Jurkat, Clone E6-1 (cell line): ENCODE measurements at regions not wholly inside any gene's neighbourhood (a gene's known extent, or its start where the extent isn't known, plus 50 kb on each side); places are given as distances from the start of the nearest gene placed in this dataset.

Experiments
- DNase-seq: peaks from one replicate; pipeline ENCODE4 v3.0.0-alpha.2; 2011; ENCODE audit warnings: low read depth, low spot score
- H3K4me3 ChIP-seq: 2 replicates; pipeline ENCODE4 v1.5.1; 2011; ENCODE audit warnings: mild to moderate bottlenecking, low read length, control low read depth, moderate library complexity

GRCh38 chrX:40268188-40268520 lies 170.4 kb upstream of the BCOR start:
- no peak overlapping the region for H3K4me3 ChIP-seq
- DNase-seq = no peak

- H3K4me3 ChIP-seq = peak overlapping the region; percentile 53; the same call in 1 of the 2 replicates
- no peak for DNase-seq
Observed at GRCh38 chrX:40267334-40268187, 169.8 kb upstream of the BCOR start.

DNA sequence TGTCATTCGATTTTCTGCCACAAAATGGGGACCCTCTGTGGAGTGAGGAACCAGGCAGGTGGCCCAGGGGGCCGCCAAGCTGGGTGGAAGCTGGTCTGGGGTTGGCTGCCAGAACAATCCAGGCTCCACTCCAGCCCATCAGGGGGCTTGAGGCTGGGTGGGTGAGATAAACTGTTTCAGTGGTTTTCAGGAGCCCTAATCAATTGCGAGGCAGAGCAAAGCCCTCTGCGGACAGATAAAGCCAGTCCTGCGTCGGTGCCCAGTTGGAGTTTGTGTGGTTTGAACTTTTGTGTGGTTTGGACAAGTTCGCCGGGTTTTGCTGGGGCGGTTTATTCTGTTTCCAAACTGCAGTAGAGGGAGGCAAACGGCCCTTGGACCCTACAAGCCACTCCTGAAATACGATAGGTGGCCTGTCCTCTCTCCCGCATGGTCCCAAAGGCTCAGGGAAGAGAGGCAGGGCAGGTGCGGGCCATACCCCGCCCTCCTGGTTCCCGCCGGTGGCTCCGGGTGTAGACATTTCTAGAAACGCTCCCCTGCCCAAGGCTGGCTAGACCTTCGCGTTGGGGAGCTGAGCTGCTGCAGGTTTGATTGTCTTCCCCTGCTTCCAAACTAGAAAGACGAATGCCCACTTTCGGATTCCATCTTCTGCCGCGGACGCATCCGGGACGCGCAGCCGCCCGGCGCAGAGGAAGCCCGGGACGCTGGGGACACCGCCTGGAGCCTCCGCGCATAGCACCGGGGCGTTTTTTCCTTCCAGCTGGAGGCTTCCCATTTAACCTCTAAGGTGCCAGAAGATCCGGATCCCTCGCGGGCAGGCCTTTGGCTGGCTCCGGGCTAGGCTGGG lies 169.0 kb upstream of the BCOR start:
- DNase-seq = peak; percentile 28
- peak overlapping the region; percentile 53 for H3K4me3 ChIP-seq

GRCh38 chrX:40265936-40266335 lies 168.2 kb upstream of the BCOR start:
- DNase-seq = no peak
- H3K4me3 ChIP-seq = no peak overlapping the region

DNA sequence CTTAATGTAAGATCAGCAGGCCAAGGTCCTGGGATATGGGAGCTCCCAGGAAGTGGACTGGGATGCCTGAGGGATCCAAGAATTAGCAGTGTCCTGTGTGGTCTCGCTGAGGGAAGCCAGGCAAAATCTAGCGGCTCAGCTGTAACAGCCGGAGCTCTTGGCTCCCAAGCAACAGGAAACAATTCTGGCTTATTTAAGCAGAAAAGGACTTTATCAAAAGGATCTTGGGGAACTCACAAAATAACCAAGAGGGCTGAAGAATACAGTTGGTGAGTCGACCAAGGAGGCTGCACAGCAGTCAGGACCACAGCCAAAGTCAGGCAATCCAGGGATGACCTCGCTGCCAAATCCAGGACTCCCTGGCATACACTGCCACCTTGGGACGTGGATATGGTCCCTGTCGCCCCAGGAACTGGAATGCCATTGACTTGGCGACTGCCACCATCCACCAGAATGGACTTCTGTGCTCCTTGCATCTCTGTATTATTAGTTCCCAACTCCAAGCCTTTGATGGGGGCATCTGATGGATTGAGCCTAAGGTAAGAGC lies 165.3 kb upstream of the BCOR start:
- DNase-seq = no peak
- no peak overlapping the region for H3K4me3 ChIP-seq

DNA sequence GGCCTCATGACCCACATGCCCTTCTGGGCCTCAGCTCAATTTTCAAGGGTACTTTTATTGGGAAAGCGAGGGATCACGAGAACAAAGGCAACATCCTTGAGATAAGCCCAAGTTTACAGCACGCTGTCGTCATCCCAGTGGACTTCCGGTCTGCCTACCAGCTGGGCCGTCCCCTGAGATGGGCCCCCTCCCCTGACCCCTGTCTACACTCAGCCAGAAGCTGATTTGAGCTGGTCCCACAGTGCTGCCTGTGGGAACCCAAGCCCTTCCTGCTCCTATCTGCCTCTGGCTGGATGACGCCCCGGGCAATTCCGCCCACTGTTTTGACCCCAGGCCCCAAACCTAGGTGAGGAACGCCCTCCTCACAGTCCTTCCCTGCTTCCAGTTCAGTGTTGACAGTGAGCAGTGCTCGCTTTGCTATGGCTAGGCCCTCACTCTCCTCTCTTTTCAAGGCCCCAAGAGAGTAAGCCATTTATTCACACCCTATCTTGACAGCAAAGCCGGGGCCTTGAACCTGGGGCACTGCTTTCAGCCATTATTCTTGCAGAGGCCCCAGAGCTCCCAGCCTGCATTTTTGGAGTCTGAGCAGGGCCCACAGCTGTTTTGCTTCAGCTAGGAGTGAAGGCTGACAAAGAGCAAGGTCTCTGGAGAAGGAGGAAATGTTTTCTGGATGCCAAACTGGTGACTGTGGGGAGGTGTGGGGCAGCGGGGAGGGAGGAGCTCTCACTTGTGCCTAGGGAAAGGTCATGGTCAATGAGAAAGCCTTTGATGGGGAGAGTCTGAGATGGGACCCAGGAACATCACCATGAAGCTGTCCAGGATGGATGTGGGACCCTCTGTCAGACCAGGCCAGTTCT lies 164.6 kb upstream of the BCOR start:
- DNase-seq = no peak
- H3K4me3 ChIP-seq = no peak overlapping the region

- no peak overlapping the region for H3K4me3 ChIP-seq
- no peak for DNase-seq
Observed at GRCh38 chrX:40261833-40262156, 164.0 kb upstream of the BCOR start.

GRCh38 chrX:40260146-40260747 lies 162.5 kb upstream of the BCOR start:
- no peak overlapping the region for H3K4me3 ChIP-seq
- no peak for DNase-seq

DNA sequence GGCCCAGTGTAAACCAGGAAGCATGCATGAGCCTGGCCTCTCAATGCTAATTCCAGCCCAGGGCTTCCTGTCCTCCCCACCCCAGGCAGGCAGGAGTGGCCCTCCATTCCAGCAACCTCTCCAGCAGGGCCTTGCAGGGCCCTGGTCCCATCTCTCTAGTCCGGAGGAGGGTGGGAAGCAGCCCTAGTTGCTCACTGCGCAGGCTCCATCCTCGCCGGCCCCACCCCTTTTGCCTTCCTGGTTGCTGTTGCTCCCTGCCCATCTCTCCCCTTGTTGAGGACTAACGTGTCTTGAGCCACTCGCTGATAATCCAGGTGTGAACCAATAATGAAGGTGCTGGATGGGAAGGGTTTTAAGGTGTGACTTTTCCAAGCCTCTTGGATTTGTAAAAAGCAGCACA lies 161.2 kb upstream of the BCOR start:
- no peak overlapping the region for H3K4me3 ChIP-seq
- no peak for DNase-seq

DNA sequence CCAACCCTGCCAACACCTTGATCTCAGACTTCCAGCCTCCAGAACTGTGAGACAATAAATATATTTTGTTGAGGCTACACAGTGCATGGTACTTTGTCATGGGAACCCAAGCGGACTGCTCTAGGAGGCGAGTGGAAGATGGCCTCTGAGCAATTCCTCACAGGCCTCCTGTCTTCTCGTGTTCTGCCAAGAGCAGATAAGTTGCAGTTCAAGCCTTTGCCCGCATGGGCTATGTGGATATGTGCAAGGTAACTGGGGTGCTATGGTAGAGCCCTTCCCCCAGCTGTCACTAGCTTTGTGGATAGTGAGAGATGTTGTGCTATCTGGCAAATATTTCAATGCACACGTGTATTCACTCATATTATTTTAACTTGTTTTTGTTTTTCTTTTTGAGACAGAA lies 156.0 kb upstream of the BCOR start:
- no peak overlapping the region for H3K4me3 ChIP-seq
- no peak for DNase-seq

DNA sequence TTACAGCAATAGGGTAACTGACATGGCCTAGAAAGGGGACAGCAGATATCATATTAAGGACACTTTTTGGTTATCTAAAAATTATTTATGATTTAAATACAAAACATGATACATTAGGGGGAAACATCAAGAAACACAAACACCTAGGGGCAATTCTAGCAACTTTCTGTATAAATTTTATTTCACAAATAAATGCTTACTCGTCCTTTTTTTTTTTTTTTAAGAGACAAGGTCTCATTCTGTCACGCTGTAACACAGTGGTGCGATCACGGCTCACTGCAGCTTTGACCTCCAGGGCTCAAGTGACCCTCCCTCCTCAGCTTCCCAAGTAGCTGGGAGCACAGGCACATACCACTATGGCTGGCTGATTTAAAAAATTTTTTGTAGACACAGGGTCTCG lies 151.8 kb upstream of the BCOR start:
- DNase-seq = no peak
- no peak overlapping the region for H3K4me3 ChIP-seq

- DNase-seq = no peak
- H3K4me3 ChIP-seq = no peak overlapping the region
Observed at GRCh38 chrX:40248822-40249221, 151.1 kb upstream of the BCOR start.

DNA sequence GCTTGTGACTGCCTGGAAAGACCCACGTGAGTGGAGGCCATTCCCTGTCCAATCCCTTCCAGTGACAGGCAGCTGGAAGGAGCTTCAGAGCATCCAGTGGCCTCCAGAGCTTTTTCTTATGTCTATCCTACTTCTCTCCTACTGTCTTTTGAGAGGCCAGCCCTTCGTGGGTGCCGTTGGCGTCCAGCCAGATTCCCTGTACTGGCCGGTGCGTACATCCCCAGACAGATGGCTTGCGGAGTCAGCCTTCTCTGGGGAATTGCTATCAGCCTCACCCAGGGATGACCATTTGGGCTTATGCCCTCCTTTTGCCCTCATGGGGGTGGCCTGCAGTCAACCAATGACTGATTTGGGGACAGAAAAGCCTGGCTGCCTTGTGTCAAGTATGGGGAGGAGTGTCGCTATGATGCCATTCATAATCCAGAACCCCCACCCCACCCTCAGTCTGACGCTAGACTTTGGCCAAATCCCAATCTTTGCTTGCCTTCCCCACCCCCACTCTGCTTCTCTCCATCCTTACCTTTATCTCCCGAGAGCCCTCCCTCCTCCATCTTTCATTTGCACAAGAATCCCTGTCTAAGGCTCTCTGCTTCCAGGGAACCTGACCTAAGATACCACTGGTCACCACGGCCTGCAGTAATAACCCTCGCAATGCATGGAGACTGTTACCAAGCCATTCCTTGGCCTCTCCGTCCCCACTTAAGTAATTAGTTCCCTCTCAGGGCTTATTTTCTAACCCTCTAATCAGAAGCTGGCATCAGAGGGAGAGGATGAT lies 150.3 kb upstream of the BCOR start:
- no peak for DNase-seq

DNA sequence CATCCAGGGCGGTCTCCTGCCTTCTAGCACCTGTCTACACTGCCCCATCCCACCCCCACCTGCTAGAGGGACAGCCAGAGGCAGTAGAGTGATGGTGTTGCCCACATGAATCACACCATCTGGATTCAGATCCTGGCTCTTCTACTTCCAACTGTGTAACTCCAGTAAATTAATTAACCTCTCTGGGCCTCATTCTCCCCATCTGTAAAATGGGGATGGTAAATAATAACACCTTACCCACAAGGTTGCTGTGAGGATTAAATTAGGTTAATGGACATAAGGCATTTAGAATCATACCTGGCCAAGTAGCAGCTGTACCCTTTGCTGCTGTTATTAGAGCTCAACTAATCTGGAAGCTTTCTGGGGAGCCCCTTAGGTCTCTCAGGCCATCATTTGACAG lies 149.6 kb upstream of the BCOR start:
- no peak for DNase-seq

More for the DNA sequence above, 150.3 kb upstream of the BCOR start:
- H3K4me3 ChIP-seq = no peak overlapping the region

DNA sequence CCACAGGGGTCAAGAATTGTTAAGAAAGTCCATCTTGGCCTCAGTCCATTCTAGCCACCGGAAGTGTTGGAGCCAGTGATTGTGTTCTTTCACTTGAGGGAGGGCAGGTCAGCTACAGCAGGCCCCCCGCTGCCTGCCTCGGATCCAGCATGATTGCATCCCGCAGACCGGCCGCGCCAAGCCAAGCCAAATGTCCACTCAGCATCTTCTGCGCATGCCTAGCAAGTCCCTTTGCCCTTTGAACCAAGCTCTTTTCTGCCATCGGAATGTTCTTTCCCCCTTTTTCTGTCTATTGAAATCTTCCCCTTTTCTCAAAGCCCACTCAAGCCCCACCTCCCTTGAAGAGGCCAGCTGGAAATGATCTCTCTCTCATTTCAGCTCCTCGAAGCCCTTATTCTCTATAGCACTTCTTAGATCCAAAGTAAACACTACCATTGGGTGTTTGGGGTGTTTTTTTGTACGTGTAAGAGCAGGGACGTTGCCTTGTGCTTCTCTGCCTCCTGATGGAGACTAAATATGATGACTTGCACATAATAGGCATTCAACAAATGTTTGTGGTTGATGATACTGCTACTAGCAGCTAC lies 147.8 kb upstream of the BCOR start:
- DNase-seq = no peak
- no peak overlapping the region for H3K4me3 ChIP-seq

More for the DNA sequence above, 149.6 kb upstream of the BCOR start:
- no peak overlapping the region for H3K4me3 ChIP-seq

DNA sequence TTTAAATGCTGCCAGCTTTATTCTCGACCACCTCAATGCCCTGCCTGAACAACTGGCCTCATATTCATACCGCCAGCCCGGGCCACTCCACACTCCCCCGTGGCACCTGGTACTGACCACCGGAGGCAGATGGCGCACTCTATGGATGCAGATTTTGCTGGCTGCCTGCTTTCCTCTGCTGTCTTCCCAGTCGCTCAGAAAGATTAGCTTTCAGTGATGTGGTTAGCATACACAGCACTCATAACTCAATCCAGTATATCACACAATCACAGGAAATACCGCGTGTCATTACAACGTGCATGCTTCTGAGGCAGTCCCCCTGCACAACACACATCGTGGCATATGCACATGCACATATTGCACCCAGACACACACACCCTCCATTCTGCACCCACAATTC lies 147.2 kb upstream of the BCOR start:
- peak; percentile 76 for DNase-seq
- no peak overlapping the region for H3K4me3 ChIP-seq

- H3K4me3 ChIP-seq = no peak overlapping the region
- DNase-seq = no peak
Observed at GRCh38 chrX:40243755-40244515, 146.2 kb upstream of the BCOR start.
